ENCODE measurements at regions not wholly inside any gene's neighbourhood (a gene's known extent, or its start where the extent isn't known, plus 50 kb on each side); places are given as distances from the start of the nearest gene placed in this dataset.
"Not testable (repeated sequence)": the region's sequence is repeated elsewhere in the genome, so short reads cannot be mapped to it uniquely, and the experiment has no call there.

DNA sequence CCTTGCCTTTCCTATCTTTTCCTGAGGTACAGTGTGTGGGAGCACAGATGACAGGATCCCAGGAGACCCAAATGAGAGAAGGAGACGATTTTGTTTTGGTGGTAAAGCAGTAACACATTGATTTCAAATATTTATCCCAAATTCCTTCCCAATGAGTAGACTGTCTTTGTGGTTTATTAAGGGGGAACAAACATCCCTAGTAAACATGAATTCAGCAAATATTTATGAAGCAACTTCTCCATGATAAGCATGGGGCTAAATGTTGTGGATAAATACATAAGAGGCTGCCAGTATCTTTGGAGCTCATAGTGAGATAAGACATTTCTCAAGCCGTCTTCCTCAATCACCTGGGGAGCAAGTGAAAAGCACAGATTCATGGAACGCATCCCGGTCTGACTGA lies 460.8 kb upstream of the CFAP20DC start:
- H3K27ac Mint-ChIP-seq = no peak overlapping the region
- peaks cover 0 to 16% of the 10 kb centered on the region in 2 donors for H3K9me3 Mint-ChIP-seq
- ATAC-seq = no peak

DNA sequence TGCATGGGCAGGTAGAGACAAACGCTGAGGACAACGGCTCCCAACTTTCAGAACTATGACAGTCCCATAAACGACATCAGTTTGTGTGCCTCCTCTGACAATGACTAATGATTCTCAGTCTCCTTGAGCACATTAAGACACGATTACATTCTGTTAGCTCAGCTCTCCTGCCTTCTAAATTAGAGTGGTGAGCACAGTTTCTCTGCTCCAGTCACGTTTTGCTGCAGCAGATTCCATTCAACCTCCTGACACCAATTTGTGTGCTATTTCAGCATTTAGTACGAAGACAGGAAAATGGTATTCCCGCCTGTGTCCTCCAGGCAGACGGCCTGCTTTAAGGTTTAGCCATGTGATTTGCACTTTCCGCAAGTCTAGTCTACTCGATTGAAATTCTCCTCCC lies 458.4 kb upstream of the CFAP20DC start:
- no peak for DNase-seq (ENCODE audit: low spot score in 2 of 2)
- Mint-ChIP-seq H3K36me3 (peaks cover 8 to 9% of the 10 kb centered on the region in 2 donors), H3K9me3 (peaks cover 0 to 25% of the 10 kb centered on the region in 2 donors), H3K27ac (no peak overlapping the region)
- no peak for ATAC-seq

More for the DNA sequence above, 460.8 kb upstream of the CFAP20DC start:
- peaks cover 0 to 8% of the 10 kb centered on the region in 2 donors for H3K36me3 Mint-ChIP-seq
- DNase-seq (ENCODE audit: low spot score in 2 of 2) = no peak

DNA sequence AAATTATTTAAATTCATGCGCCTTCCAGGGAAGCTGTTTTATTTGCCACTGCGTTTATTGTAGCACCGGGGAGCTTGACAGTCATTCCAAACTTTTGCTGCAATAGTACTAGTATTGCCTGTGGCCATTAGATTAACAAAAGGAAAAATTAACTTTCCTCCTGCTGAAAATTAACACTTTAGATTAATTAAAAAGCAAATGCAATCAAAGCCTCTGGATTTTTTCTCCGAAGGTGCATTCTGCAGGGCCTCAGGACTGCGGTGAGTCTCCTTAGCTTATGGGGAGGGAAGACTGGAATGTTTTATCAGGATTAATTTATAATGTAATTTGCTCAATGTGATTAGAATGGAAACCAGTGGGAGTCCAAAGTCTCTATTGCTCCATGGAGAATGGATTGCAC lies 456.4 kb upstream of the CFAP20DC start:
- Mint-ChIP-seq H3K9me3 (peaks cover 0 to 19% of the 10 kb centered on the region in 2 donors), H3K36me3 (peaks cover 0 to 9% of the 10 kb centered on the region in 2 donors), H3K27ac (no peak overlapping the region)
- ATAC-seq (no peak), DNase-seq (ENCODE audit: low spot score in 2 of 2) (no peak)

DNA sequence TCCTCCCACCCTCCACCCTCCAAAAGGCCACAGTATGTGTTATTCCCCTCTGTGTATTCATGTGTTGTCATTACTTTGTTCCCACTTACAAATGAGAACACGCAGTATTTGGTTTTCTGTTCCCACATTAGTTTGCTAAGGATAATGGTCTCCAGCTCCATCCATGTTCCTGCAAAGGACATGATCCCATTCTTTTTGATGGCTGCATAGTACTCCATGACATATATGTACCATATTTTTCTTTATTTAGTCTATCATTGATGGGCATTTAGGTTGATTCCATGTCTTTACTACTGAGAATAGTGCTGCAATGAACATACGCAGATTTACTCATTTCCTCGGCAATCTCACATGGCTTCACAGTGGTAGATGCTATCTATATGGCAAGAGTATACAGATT lies 453.6 kb upstream of the CFAP20DC start:
- peaks cover 4 to 10% of the 10 kb centered on the region in 2 donors for H3K9me3 Mint-ChIP-seq
- ATAC-seq (no peak), DNase-seq (ENCODE audit: low spot score in 2 of 2) (no peak)
- peaks cover 6 to 9% of the 10 kb centered on the region in 2 donors for H3K36me3 Mint-ChIP-seq
- peak overlapping the region in 1 of 2 donors; percentile 30 for H3K27ac Mint-ChIP-seq

DNA sequence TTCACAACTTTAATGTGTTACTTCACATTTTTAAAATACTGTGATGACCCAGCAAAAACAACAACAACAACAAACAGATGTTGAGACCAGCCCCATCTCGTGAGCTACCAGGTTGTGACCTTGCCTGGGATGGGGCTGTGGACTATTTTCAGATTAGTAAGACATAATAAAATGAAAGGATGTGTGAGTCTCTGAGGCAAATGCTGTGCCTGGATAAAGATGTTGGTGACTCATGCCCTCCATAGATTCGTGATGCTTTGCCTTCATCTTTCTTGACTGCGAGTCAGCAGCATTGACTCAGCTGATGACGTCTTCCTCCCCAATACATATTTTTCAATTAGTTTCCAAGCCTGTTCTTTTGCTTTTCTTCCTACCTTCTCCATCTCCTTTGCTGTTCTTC lies 453.0 kb upstream of the CFAP20DC start:
- DNase-seq (ENCODE audit: low spot score in 2 of 2) = peak in 1 of 2 donors; percentile 26
- Mint-ChIP-seq H3K27ac (peak overlapping the region in 1 of 2 donors; percentile 67), H3K9me3 (peaks cover 4 to 9% of the 10 kb centered on the region in 2 donors), H3K36me3 (peaks cover 6 to 9% of the 10 kb centered on the region in 2 donors)
- ATAC-seq = peak; percentile 100

DNA sequence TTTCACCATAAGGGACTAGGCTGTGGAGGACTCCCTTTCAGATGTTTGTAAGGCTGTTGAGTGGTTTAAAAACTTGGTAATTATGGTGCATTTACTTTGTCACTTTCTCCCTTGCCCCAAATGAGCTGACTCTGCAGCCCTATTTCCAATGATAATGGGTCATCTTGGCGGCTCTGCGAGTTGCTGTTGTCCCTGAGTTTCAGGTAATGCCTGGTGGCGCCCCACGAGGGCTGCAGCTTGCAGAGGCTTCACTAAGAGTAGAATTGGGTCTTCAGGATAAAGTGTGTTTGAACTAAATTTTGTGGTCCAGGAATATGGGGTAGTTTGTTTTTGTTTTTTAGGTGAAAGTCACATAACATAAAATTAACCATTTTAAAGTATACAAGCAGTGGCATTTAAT lies 450.1 kb upstream of the CFAP20DC start:
- Mint-ChIP-seq H3K9me3 (peaks cover 4 to 18% of the 10 kb centered on the region in 2 donors), H3K36me3 (peaks cover 16 to 18% of the 10 kb centered on the region in 2 donors), H3K27ac (no peak overlapping the region)
- DNase-seq (ENCODE audit: low spot score in 2 of 2) (no peak), ATAC-seq (no peak)

DNA sequence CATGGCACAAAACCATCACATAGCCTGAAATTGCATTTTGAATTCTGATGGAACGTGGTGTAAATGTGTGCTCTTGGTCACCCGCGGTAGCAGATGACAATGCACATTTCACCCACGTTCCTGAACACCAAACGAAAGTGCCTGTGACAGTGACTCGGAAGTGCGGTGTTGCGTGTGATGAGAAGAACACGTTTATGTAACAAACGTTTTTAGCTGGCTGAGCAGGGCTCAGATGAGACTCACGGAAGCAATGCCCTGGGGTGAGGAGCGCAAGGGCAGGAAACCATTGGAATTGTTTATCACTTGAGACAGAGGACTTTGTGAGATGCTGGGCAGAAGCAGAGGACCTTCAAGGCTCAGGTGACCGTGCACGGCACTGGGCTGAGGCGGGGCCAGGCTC lies 449.2 kb upstream of the CFAP20DC start:
- Mint-ChIP-seq H3K27ac (no peak overlapping the region), H3K36me3 (peaks cover 15 to 16% of the 10 kb centered on the region in 2 donors), H3K9me3 (peaks cover 4 to 19% of the 10 kb centered on the region in 2 donors)
- DNase-seq (ENCODE audit: low spot score in 2 of 2) (no peak), ATAC-seq (no peak)

DNA sequence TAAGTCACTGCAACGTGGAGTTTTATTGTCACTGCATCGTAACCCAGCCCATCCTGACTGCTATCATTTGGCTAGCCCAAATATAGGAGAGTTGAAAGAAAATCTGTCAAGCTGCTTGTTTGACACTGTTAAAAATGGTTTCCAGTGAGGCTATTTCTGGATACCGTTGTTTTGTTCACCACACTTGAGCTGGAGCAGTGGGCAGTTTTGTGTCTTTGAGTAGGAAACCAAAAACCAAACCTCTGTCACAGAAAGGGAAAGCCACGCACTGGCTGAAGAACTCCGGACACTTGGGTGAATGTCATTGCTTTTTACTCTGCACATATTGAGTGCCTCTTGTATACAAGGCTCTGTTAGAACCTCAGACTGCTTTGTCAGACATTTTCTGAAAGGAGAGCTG lies 446.4 kb upstream of the CFAP20DC start:
- Mint-ChIP-seq H3K36me3 (peaks cover 9 to 16% of the 10 kb centered on the region in 2 donors), H3K27ac (no peak overlapping the region), H3K9me3 (peaks cover 4 to 14% of the 10 kb centered on the region in 2 donors)
- no peak for DNase-seq (ENCODE audit: low spot score in 2 of 2)
- no peak for ATAC-seq

DNA sequence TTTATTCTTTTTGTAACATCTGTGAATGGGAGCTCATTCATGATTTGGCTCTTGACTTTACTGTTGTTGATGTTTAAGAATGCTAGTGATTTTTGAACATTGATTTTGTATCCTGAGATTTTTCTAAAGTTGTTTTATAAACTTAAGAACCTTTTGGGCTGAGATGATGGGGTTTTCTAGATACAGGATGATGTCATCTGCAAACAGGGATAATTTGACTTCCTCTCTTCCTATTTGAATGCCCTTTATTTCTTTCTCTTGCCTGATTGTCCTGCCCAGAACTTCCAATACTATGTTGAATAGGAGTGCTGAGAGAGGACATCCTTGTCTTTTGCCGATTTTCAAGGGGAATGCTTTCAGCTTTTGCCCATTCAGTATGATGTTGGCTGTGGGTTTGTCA lies 445.1 kb upstream of the CFAP20DC start:
- peaks cover 4 to 14% of the 10 kb centered on the region in 2 donors for H3K9me3 Mint-ChIP-seq

DNA sequence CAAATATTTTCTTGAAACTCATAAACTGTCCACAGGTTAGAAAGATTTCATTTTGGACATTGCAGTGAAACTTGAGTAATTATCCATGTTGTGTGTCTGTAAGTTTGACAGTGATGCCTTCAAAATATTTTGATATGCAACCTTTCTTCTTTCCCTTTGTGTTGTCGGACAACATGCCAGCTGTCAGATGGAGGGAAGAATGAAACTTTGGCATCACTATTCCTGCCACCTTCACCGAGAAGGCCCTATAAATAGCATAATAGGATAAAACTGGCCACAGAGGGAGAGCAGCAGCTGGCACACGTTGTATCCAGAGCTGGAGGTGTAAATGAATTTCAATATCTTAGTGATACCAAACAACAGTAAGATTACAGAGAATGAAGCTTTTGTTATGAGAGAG lies 436.7 kb upstream of the CFAP20DC start:
- Mint-ChIP-seq H3K27ac (no peak overlapping the region), H3K36me3 (peaks cover 0 to 23% of the 10 kb centered on the region in 2 donors), H3K9me3 (peaks cover 7 to 22% of the 10 kb centered on the region in 2 donors)
- no peak for ATAC-seq
- no peak for DNase-seq (ENCODE audit: low spot score in 2 of 2)

More for the DNA sequence above, 445.1 kb upstream of the CFAP20DC start:
- DNase-seq (ENCODE audit: low spot score in 2 of 2); ATAC-seq; H3K27ac Mint-ChIP-seq: not testable (repeated sequence)
- peaks cover 9 to 16% of the 10 kb centered on the region in 2 donors for H3K36me3 Mint-ChIP-seq

DNA sequence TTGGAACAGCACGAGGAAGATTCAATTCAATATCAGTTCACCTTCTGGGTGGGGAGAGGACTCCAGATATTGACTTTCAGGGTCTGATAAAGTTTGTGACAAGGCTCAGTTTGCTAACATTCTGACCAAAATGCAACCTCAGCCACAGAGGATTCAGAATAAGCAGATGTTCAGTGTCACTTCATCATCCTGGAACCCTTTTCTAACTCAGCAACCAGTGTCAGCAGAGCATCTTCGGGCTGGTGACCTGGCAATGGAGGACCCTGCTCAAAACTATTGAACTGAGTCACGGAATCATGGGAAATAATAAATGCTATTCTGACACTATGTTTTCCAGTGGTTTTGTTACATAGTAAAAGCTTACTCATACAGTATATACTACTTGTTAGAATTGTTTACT lies 433.4 kb upstream of the CFAP20DC start:
- DNase-seq (ENCODE audit: low spot score in 2 of 2) (no peak), ATAC-seq (peak in 1 of 2 donors; percentile 39)
- no peak overlapping the region for H3K27ac Mint-ChIP-seq
- peaks cover 7 to 18% of the 10 kb centered on the region in 2 donors for H3K9me3 Mint-ChIP-seq
- H3K36me3 Mint-ChIP-seq = peaks cover 0 to 18% of the 10 kb centered on the region in 2 donors

DNA sequence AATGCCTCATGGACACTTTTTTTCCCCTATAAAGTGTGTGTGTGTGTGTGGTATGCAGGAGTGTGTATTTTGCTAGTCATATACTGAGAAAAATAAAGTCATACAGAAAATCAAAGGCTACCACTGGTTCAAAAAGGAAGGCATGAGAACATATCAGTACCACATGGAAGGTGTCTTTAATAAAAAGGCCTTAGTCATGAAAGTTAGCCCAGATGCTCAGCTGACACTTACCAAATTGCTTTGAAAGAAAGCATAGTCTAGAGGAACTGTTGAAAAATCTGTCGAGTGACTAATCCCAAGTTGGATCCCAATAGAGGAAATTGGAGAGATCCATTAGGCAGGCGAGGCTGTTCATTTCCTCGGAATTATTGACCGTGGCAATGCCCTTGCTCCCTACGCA lies 432.9 kb upstream of the CFAP20DC start:
- no peak overlapping the region for H3K27ac Mint-ChIP-seq
- H3K9me3 Mint-ChIP-seq = peaks cover 2 to 13% of the 10 kb centered on the region in 2 donors
- no peak for DNase-seq (ENCODE audit: low spot score in 2 of 2)
- peak in 1 of 2 donors; percentile 22 for ATAC-seq
- peaks cover 0 to 13% of the 10 kb centered on the region in 2 donors for H3K36me3 Mint-ChIP-seq

DNA sequence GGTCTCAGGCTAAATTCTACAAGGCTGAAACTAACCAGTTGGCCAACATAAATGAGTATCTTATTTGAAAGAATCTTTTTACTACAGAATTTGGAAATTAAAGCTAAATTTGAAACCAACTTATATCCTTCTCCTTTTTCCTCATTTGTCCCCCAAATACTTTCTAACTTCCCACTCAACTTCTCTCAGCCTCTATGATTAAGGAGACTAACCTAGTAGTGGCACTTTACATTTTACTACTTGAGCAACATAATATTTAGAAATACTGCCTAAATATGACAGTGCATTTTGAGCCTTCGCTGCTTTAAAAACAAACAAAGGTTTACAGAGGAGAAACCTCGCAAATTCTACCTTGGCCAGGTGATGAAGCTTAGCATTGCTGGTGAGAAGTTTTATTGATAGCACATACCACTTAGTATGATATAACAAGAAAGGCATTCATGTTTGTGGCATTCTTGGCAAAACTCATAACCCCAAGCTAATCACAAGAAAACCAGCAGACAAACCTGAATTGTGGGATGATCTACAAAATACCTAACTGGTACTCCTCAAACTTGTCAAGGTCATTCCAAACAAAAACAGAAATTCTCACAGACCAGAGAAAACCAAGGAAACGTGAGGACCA lies 432.1 kb upstream of the CFAP20DC start:
- Mint-ChIP-seq H3K27ac (no peak overlapping the region), H3K36me3 (peaks cover 0 to 9% of the 10 kb centered on the region in 2 donors), H3K9me3 (peaks cover 0 to 10% of the 10 kb centered on the region in 2 donors)
- ATAC-seq (no peak), DNase-seq (ENCODE audit: low spot score in 2 of 2) (no peak)

DNA sequence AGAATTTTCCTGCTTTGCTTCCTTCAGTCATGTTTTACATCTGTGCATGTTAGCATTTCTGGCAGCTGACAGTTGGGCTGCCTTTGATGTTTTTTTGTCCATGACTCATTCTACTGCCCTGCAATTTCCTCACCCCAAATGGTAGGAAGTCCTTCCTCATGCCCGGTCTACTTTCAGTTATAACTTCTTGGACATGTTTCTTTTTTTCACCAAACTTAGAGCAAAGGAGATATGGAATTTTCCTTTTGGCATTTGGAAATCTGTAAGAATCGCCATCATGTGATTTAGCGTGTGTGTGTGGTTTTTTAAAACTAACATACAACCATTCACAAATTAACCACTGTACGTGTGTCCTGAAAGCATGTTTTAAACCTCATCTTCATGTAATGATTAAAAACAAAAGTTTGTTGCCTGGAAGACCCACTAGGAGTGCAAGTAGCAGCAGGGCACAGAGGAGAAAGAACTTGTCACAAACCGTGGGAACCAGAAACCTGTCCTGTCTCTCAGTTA lies 430.7 kb upstream of the CFAP20DC start:
- DNase-seq (ENCODE audit: low spot score in 2 of 2) = peak in 1 of 2 donors; percentile 16
- no peaks in the 10 kb centered on the region for H3K36me3 Mint-ChIP-seq

DNA sequence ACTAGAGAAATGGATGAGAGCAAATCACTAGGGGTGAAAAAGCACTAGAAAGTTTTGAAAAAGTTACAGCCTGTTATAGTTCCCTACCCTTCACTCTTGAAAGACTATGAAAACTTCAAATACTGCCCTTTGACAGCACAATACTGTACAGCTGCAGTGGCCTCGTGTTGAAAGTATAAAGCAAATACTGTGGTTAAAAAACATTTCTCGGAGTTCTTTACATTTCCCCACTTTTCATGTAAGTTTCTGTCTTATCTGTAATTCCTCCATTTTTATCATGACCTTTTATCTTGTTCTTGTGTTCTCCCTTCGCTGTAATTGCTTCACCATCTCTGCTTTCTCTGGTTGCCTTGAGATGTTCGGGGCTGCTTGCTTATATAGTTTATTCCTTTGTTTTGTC lies 423.8 kb upstream of the CFAP20DC start:
- ATAC-seq (no peak), DNase-seq (ENCODE audit: low spot score in 2 of 2) (no peak)
- peaks cover 22 to 25% of the 10 kb centered on the region in 2 donors for H3K36me3 Mint-ChIP-seq
- no peak overlapping the region for H3K27ac Mint-ChIP-seq
- H3K9me3 Mint-ChIP-seq = peaks cover 16 to 19% of the 10 kb centered on the region in 2 donors

More for the DNA sequence above, 430.7 kb upstream of the CFAP20DC start:
- Mint-ChIP-seq H3K27ac (peak overlapping the region in 1 of 2 donors; percentile 37), H3K9me3 (peaks cover 0 to 2% of the 10 kb centered on the region in 2 donors)
- peak; percentile 82 to 87 for ATAC-seq

DNA sequence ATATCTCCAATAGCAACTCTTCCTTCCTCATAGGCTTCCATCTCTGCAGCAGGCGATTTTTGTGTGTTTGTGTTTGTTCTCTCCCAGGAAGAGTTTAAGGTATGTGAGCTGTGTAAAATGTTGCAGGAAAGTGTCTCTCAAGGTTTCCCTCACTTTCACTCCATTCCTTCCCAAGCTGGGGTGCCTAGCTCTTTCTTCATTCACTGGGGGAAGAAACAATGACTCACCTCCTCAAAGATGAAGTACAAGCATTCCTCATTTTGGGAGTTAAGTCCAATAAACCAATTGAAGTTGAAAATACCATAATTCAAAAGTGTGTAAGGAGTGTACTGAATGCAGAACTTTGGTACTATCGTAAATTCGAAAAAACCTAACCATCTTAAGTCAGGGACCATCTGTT lies 422.7 kb upstream of the CFAP20DC start:
- ATAC-seq = no peak
- no peak overlapping the region for H3K27ac Mint-ChIP-seq

DNA sequence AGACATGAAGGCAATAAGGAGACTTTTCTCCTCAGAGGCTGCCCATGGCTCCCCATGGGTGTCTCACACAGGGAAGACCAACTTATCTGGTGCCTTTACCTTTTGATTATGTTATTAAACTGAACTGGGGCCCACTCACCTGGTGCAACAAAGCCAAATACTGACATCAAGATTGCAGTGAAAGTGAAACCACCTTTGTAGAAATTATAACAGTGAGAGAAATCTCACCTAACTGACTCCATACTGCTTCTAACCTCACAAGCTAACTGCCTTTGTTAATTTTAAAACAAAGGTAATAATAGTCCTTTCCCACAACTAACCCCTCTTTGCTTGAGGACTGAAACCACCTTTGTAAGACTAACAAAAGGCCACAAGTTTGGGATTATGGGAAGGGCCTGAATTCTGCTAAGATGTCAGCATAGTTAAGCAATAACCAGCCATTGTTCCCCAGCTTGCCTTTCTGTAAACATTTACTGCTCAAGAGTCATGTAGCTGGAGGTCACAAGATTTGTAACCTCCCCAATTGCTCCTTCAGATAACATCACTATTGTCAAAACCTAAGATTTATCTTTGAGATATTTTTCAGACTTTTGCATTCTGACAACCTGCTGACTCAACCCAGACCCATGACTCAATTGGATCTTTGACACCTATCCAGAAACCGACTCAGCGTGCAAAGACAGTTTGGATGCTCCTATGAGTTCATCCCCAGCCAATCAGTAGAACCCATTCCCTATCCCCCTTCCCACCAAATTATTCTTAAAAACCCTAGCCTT lies 420.3 kb upstream of the CFAP20DC start:
- H3K27ac Mint-ChIP-seq = peak overlapping the region in 1 of 2 donors; percentile 18
- ATAC-seq = peak; percentile 68 to 73
- peaks cover 22 to 25% of the 10 kb centered on the region in 2 donors for H3K36me3 Mint-ChIP-seq
- DNase-seq (ENCODE audit: low spot score in 2 of 2) = peak in 1 of 2 donors; percentile 22
- peaks cover 16 to 19% of the 10 kb centered on the region in 2 donors for H3K9me3 Mint-ChIP-seq

More for the DNA sequence above, 422.7 kb upstream of the CFAP20DC start:
- Mint-ChIP-seq H3K36me3 (peaks cover 22 to 25% of the 10 kb centered on the region in 2 donors), H3K9me3 (peaks cover 16 to 19% of the 10 kb centered on the region in 2 donors)
- DNase-seq (ENCODE audit: low spot score in 2 of 2) = no peak
